Esophagus muscularis mucosa (tissue), 3 donors: ENCODE measurements at regions not wholly inside any gene's neighbourhood (a gene's known extent, or its start where the extent isn't known, plus 50 kb on each side); places are given as distances from the start of the nearest gene placed in this dataset.
A peak's percentile ranks its signal among the peaks of the same experiment; 100 is the strongest.

Experiments
- CTCF ChIP-seq, 3 experiments: fragments of 200-600 bp in 2 of 3; fragments of 450-650 bp in 1 of 3; sonication (generic) in 2 of 3; IDR thresholded peaks; one replicate each; pipeline ENCODE4 v1.5.1; 2017 to 2019; ENCODE audit warnings: antibody characterized with exemption in 3 of 3, mild to moderate bottlenecking in 2 of 3, moderate library complexity in 1 of 3
- POLR2AphosphoS5 ChIP-seq, 2 donors: sonication (generic); formaldehyde crosslinking; IDR thresholded peaks; one replicate each; pipeline ENCODE4 v1.6.1; 2017; ENCODE audit warnings: antibody characterized with exemption in 2 of 2

GRCh38 chr20:1813101-1813529 is 82.1 kb upstream of the SIRPA start:
- TF ChIP-seq CTCF (IDR thresholded peaks at IDR 0.05) = no peak
- peak; percentile 49 to 53 for TF ChIP-seq POLR2AphosphoS5 (IDR thresholded peaks at IDR 0.05)
